ENCODE measurements at regions not wholly inside any gene's neighbourhood (a gene's known extent, or its start where the extent isn't known, plus 50 kb on each side); places are given as distances from the start of the nearest gene placed in this dataset.

DNA sequence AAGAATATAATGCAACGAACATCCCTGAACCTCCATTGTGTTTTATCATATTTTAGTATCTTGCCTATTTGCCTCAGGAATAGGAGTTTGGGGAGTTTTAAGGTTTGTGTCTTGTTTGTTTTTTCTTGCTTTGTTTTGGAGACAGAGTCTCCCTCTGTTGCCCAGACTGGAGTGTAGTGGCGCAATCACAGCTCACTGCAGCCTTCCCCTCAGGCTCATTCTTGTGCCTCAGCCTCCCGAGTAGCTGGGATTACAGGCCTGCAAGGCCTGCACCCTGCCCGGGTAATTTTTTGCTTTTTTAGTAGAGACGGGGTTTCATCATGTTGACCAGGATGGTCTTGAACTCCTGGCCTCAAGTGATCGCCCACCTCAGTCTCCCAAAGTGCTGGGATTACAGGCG lies 63.3 kb upstream of the CARMIL1 start:
- TF ChIP-seq, protein P1, sequence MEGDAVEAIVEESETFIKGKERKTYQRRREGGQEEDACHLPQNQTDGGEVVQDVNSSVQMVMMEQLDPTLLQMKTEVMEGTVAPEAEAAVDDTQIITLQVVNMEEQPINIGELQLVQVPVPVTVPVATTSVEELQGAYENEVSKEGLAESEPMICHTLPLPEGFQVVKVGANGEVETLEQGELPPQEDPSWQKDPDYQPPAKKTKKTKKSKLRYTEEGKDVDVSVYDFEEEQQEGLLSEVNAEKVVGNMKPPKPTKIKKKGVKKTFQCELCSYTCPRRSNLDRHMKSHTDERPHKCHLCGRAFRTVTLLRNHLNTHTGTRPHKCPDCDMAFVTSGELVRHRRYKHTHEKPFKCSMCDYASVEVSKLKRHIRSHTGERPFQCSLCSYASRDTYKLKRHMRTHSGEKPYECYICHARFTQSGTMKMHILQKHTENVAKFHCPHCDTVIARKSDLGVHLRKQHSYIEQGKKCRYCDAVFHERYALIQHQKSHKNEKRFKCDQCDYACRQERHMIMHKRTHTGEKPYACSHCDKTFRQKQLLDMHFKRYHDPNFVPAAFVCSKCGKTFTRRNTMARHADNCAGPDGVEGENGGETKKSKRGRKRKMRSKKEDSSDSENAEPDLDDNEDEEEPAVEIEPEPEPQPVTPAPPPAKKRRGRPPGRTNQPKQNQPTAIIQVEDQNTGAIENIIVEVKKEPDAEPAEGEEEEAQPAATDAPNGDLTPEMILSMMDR (conservative IDR thresholded peaks at IDR 0.05 in 1 of 2, IDR thresholded peaks at IDR 0.05 in 1 of 2; ENCODE audit: extremely low read depth in 1 of 2, insufficient read depth in 1 of 2, low read depth in 1 of 2, low read length in 2 of 2): no peak
- TF ChIP-seq EZH2 (IDR thresholded peaks at IDR 0.05; ENCODE audit: borderline replicate concordance, low read length): no peak
